Lower lobe of right lung (tissue), 2 donors: ENCODE measurements at regions not wholly inside any gene's neighbourhood (a gene's known extent, or its start where the extent isn't known, plus 50 kb on each side); places are given as distances from the start of the nearest gene placed in this dataset.

Experiments
- ATAC-seq, 2 donors: fragments of 200-7000 bp; cut with Tn5 transposase; one replicate each; pipeline ENCODE4 v1.9.1; 2020 to 2022; ENCODE audit warnings: mild to moderate bottlenecking in 2 of 2, moderate library complexity in 2 of 2
- DNase-seq: peaks from one replicate; pipeline ENCODE4 v3.0.0-alpha.2; 2020
- H3K27ac ChIP-seq: fragments of 200-600 bp; one replicate; pipeline ENCODE4 v1.8.0; 2022
- H3K27me3 ChIP-seq: fragments of 200-600 bp; one replicate; pipeline ENCODE4 v1.8.0; 2022; ENCODE audit warnings: low read depth
- H3K36me3 ChIP-seq: fragments of 200-600 bp; one replicate; pipeline ENCODE4 v1.8.0; 2022; ENCODE audit warnings: mild to moderate bottlenecking
- H3K4me1 ChIP-seq: fragments of 200-600 bp; one replicate; pipeline ENCODE4 v1.8.0; 2022
- H3K4me3 ChIP-seq: fragments of 200-600 bp; one replicate; pipeline ENCODE4 v1.8.0; 2022; ENCODE audit warnings: mild to moderate bottlenecking
- H3K9me3 ChIP-seq: fragments of 200-600 bp; one replicate; pipeline ENCODE4 v1.8.0; 2022
- CTCF ChIP-seq: fragments of 200-600 bp; IDR thresholded peaks from one replicate; pipeline ENCODE4 v1.8.0; 2022; ENCODE audit warnings: antibody characterized with exemption, mild to moderate bottlenecking
- intact Hi-C: fragments of 100-400 bp; cut with DNase I; formaldehyde crosslinking; loops from one replicate; pipeline ENCODE4 v1.11.0; 2022
- donor health status: DM: no; HTN: yes; CAD: no; lungs with severe emphysema.

GRCh38 chr2:228681979-228682378 lies 500.5 kb upstream of the SPHKAP start:
- Histone ChIP-seq H3K4me1 (no peaks in the 10 kb centered on the region), H3K36me3 (no peaks in the 10 kb centered on the region), H3K4me3 (peak overlapping the region; percentile 22), H3K27me3 (no peaks in the 10 kb centered on the region), H3K27ac (no peak overlapping the region), H3K9me3 (no peaks in the 10 kb centered on the region)
- peak in 1 of 2 donors; percentile 33 for ATAC-seq
- DNase-seq, result no peak
- intact Hi-C loops, result no loop called here
- TF ChIP-seq CTCF, result no peak

GRCh38 chr2:228681426-228681825 lies 499.9 kb upstream of the SPHKAP start:
- Histone ChIP-seq H3K27me3 (no peaks in the 10 kb centered on the region), H3K9me3 (no peaks in the 10 kb centered on the region), H3K4me3 (peak overlapping the region; percentile 22), H3K4me1 (no peaks in the 10 kb centered on the region), H3K36me3 (no peaks in the 10 kb centered on the region), H3K27ac (no peak overlapping the region)
- ATAC-seq (peak; percentile 62 to 81), DNase-seq (no peak)
- peak; percentile 44 for TF ChIP-seq CTCF
- intact Hi-C loops, result no loop called here

- no peaks in the 10 kb centered on the region for H3K9me3 ChIP-seq
- ATAC-seq, result no peak
- DNase-seq, result no peak
- no peaks in the 10 kb centered on the region for H3K4me1 ChIP-seq
- intact Hi-C loops, result no loop called here
- H3K27ac ChIP-seq, result no peak overlapping the region
- no peak for TF ChIP-seq CTCF
- H3K27me3 ChIP-seq, result no peaks in the 10 kb centered on the region
- H3K4me3 ChIP-seq, result no peak overlapping the region
- no peaks in the 10 kb centered on the region for H3K36me3 ChIP-seq
Observed at GRCh38 chr2:228678110-228678509, 496.6 kb upstream of the SPHKAP start.

- Histone ChIP-seq H3K27me3 (no peaks in the 10 kb centered on the region), H3K4me3 (no peak overlapping the region), H3K36me3 (no peaks in the 10 kb centered on the region), H3K9me3 (no peaks in the 10 kb centered on the region), H3K4me1 (no peaks in the 10 kb centered on the region), H3K27ac (no peak overlapping the region)
- DNase-seq, result no peak
- ATAC-seq, result no peak
- intact Hi-C loops, result no loop called here
- no peak for TF ChIP-seq CTCF
Observed at GRCh38 chr2:228675646-228676045, 494.2 kb upstream of the SPHKAP start.

GRCh38 chr2:228675091-228675490 lies 493.6 kb upstream of the SPHKAP start:
- intact Hi-C loops, result no loop called here
- H3K27me3 ChIP-seq, result no peaks in the 10 kb centered on the region
- no peaks in the 10 kb centered on the region for H3K4me1 ChIP-seq
- H3K4me3 ChIP-seq, result no peak overlapping the region
- H3K36me3 ChIP-seq, result no peaks in the 10 kb centered on the region
- TF ChIP-seq CTCF, result no peak
- H3K9me3 ChIP-seq, result no peaks in the 10 kb centered on the region
- DNase-seq (no peak), ATAC-seq (no peak)
- H3K27ac ChIP-seq, result no peak overlapping the region
